Type B pancreatic cell (in vitro differentiated cells): ENCODE measurements at regions not wholly inside any gene's neighbourhood (a gene's known extent, or its start where the extent isn't known, plus 50 kb on each side); places are given as distances from the start of the nearest gene placed in this dataset.

ENCODE experiments used
- DNase-seq: peaks from one replicate; pipeline ENCODE4 v3.0.0; 2021; ENCODE audit warnings: mixed read lengths; ENCODE audit not compliant: unreplicated experiment; ENCODE audit errors: extremely low spot score
- H3K27ac Mint-ChIP-seq: 2 replicates; pipeline ENCODE4 v1.8.0; 2021; ENCODE audit warnings: mild to moderate bottlenecking, mixed read lengths
- H3K27me3 Mint-ChIP-seq: 2 replicates; pipeline ENCODE4 v1.8.0; 2021; ENCODE audit warnings: mixed read lengths
- H3K36me3 Mint-ChIP-seq: 2 replicates; pipeline ENCODE4 v1.8.0; 2021; ENCODE audit warnings: mixed read lengths
- H3K4me1 Mint-ChIP-seq: one replicate; pipeline ENCODE4 v1.8.0; 2021; ENCODE audit warnings: mixed read lengths; ENCODE audit not compliant: unreplicated experiment
- H3K4me3 Mint-ChIP-seq: 2 replicates; pipeline ENCODE4 v1.8.0; 2021; ENCODE audit warnings: mild to moderate bottlenecking, mixed read lengths
- H3K9me3 Mint-ChIP-seq: 2 replicates; pipeline ENCODE4 v1.8.0; 2021; ENCODE audit warnings: mixed read lengths
- CTCF ChIP-seq: fragments of 200-600 bp; sonication (generic); conservative IDR thresholded peaks from 2 replicates; pipeline ENCODE4 v1.5.0; 2021; ENCODE audit warnings: antibody characterized with exemption, mild to moderate bottlenecking

DNA sequence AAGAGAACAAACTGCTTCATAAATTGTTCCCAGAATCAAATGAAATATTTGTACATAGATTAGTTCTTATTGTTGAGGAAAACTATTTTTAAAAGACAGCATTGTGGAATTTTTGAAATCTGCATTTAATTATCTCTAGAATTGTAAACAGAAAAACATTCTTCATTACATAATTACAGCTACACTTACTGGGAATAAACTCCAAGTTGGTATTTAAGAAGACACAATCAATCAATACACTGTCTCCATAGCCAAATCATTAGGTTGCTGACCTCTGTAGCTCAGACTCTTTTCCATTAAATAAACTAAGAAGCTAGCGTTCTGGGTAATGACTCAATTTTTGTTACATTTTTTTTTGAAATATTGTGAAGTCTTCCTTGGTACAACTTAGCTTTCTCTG, 70.2 kb upstream of the PIEZO2 start:
- H3K27ac Mint-ChIP-seq = no peak overlapping the region
- H3K9me3 Mint-ChIP-seq = peaks cover 8% of the 10 kb centered on the region
- H3K4me3 Mint-ChIP-seq = no peak overlapping the region
- H3K27me3 Mint-ChIP-seq = no peaks in the 10 kb centered on the region
- H3K4me1 Mint-ChIP-seq = peaks cover 4% of the 10 kb centered on the region
- DNase-seq = no peak
- no peaks in the 10 kb centered on the region for H3K36me3 Mint-ChIP-seq
- no peak for TF ChIP-seq CTCF

DNA sequence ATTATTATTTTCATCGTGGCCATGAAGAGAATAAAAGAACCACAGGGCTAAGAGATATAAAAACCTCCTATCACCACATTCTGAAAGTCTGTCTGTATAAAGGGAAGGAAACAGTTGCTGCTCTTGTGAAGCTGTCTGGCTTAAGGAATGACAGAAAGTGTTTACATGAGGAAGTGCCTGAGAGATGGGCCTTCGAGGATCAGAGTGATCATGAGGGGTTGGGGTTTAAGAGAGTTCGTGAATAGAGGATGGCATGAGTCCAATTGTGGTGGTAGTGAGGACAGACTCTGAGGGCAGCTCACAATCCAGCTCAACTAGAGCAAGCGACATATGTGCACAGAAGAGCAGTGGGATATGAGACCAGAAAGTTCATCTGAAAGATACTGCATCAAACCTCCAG, 65.8 kb upstream of the PIEZO2 start:
- DNase-seq = no peak
- H3K36me3 Mint-ChIP-seq = no peaks in the 10 kb centered on the region
- no peaks in the 10 kb centered on the region for H3K27me3 Mint-ChIP-seq
- TF ChIP-seq CTCF = no peak
- H3K4me1 Mint-ChIP-seq = peaks cover 4% of the 10 kb centered on the region
- no peak overlapping the region for H3K4me3 Mint-ChIP-seq
- peaks cover 4% of the 10 kb centered on the region for H3K9me3 Mint-ChIP-seq
- no peak overlapping the region for H3K27ac Mint-ChIP-seq

DNA sequence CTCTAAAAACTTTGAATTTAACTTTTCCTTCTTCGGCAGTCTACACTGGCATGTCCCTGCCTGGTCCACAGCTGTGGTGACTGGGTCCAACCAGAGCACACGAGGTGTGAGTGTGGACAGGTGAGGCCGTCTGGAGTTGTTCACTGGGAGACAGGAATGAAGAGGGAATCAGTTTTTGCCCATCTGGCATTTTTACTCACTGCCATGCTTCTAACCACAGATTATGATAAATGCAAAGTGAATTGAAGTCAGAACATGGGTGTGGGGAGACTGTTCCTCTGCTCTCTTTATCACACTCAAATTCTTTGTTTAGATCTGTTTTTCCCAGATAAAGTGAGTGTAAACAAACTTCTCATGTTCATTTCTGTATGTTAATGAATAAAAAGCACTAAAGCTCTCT, 54.7 kb upstream of the PIEZO2 start:
- H3K27me3 Mint-ChIP-seq = peaks cover 11% of the 10 kb centered on the region
- no peak overlapping the region for H3K27ac Mint-ChIP-seq
- no peaks in the 10 kb centered on the region for H3K36me3 Mint-ChIP-seq

GRCh38 chr18:11199477-11199876, 50.1 kb upstream of the PIEZO2 start:
- Mint-ChIP-seq H3K27ac (no peak overlapping the region), H3K36me3 (no peaks in the 10 kb centered on the region), H3K4me3 (no peak overlapping the region), H3K9me3 (no peaks in the 10 kb centered on the region), H3K4me1 (no peaks in the 10 kb centered on the region), H3K27me3 (peaks cover 7% of the 10 kb centered on the region)
- DNase-seq = no peak
- no peak for TF ChIP-seq CTCF

More for the DNA sequence above, 54.7 kb upstream of the PIEZO2 start:
- no peak for DNase-seq
- Mint-ChIP-seq H3K4me3 (no peak overlapping the region), H3K9me3 (no peaks in the 10 kb centered on the region), H3K4me1 (no peaks in the 10 kb centered on the region)
- TF ChIP-seq CTCF = no peak
